IMR-90 (cell line): ENCODE measurements at regions not wholly inside any gene's neighbourhood (a gene's known extent, or its start where the extent isn't known, plus 50 kb on each side); places are given as distances from the start of the nearest gene placed in this dataset.

ENCODE experiments used
- ATAC-seq: fragments of 200-7000 bp; cut with Tn5 transposase; 2 replicates; pipeline ENCODE4 v1.9.1; 2020; ENCODE audit warnings: low read depth, mild to moderate bottlenecking, moderate library complexity
- BruUV-seq: library from RNA; stranded (reverse); fragments of 400-500 nt; replicated peaks from 2 replicates; lab custom pipeline; 2021; lab: Mats Ljungman, UMichigan
- CTCF ChIA-PET: fragments of 300-600 bp; formaldehyde crosslinking; extraction: SDS; loops from one replicate; lab custom pipeline; 2021; ENCODE audit warnings: antibody characterized with exemption; lab: Yijun Ruan, JAX
- POLR2A ChIA-PET: fragments of 300-600 bp; sonication (Branson Sonifier 250); formaldehyde crosslinking; loops from one replicate; lab custom pipeline; 2022; ENCODE audit warnings: antibody characterized with exemption; ENCODE audit not compliant: unreplicated experiment; lab: Charles Lee
- DNase-seq: peaks from one replicate; pipeline ENCODE4 v3.0.0; 2013
- H2AFZ ChIP-seq: replicated peaks from 2 replicates; pipeline ENCODE3; 2013; ENCODE audit warnings: low read length, mild to moderate bottlenecking; ENCODE audit not compliant: poor library complexity
- H2AK5ac ChIP-seq: 2 replicates; pipeline ENCODE4 v1.6.1; 2013; ENCODE audit warnings: low read depth, low read length, inconsistent platforms
- H2AK9ac ChIP-seq: replicated peaks from 2 replicates; pipeline ENCODE3; 2013; ENCODE audit warnings: mild to moderate bottlenecking, low read depth, low read length, moderate library complexity; ENCODE audit not compliant: poor library complexity
- H2BK120ac ChIP-seq: 2 replicates; pipeline ENCODE4 v1.6.1; 2013; ENCODE audit warnings: low read depth, low read length, inconsistent platforms
- H2BK15ac ChIP-seq: 3 replicates; pipeline ENCODE4 v1.6.1; 2013; ENCODE audit warnings: low read depth, low read length, inconsistent platforms
- H2BK20ac ChIP-seq: 2 replicates; pipeline ENCODE4 v1.6.1; 2013; ENCODE audit warnings: low read depth, mild to moderate bottlenecking, inconsistent platforms, low read length, moderate library complexity
- H2BK5ac ChIP-seq: 2 replicates; pipeline ENCODE4 v1.6.1; 2013; ENCODE audit warnings: mild to moderate bottlenecking, low read depth, low read length, inconsistent platforms; ENCODE audit not compliant: poor library complexity, severe bottlenecking
- H3K14ac ChIP-seq: replicated peaks from 2 replicates; pipeline ENCODE4 v1.6.1; 2013; ENCODE audit warnings: low read depth, low read length, inconsistent platforms
- H3K18ac ChIP-seq: 2 replicates; pipeline ENCODE4 v1.6.1; 2013; ENCODE audit warnings: low read depth, low read length, control low read depth
- H3K23ac ChIP-seq: 2 replicates; pipeline ENCODE4 v1.6.1; 2013; ENCODE audit warnings: low read depth, low read length, inconsistent platforms
- H3K27ac ChIP-seq: 2 replicates; pipeline ENCODE4 v1.5.1; 2013; ENCODE audit warnings: mild to moderate bottlenecking, control low read depth, low read length; ENCODE audit not compliant: insufficient read depth
- H3K27me3 ChIP-seq: 2 replicates; pipeline ENCODE4 v1.6.1; 2013; ENCODE audit warnings: low read length; ENCODE audit not compliant: control insufficient read depth, insufficient read depth
- H3K36me3 ChIP-seq: 2 replicates; pipeline ENCODE4 v1.6.1; 2013; ENCODE audit warnings: low read length, mixed read lengths; ENCODE audit not compliant: control insufficient read depth, insufficient read depth
- H3K4ac ChIP-seq: 2 replicates; pipeline ENCODE4 v1.6.1; 2013; ENCODE audit warnings: low read depth, low read length, inconsistent platforms
- H3K4me1 ChIP-seq: 2 replicates; pipeline ENCODE4 v1.6.1; 2013; ENCODE audit warnings: low read length, mixed read lengths; ENCODE audit not compliant: control insufficient read depth, insufficient read depth
- H3K4me2 ChIP-seq: 2 replicates; pipeline ENCODE4 v1.6.1; 2013; ENCODE audit warnings: low read depth, mild to moderate bottlenecking, control low read depth, low read length, moderate library complexity
- H3K4me3 ChIP-seq: 2 replicates; pipeline ENCODE4 v1.5.1; 2013; ENCODE audit warnings: low read depth, mild to moderate bottlenecking, control low read depth, low read length, moderate library complexity; ENCODE audit not compliant: insufficient read depth
- H3K56ac ChIP-seq: 2 replicates; pipeline ENCODE4 v1.6.1; 2013; ENCODE audit warnings: low read length, inconsistent platforms; ENCODE audit not compliant: insufficient read depth; ENCODE audit errors: extremely low read depth
- H3K79me1 ChIP-seq, 2 experiments: 2 replicates each; pipeline ENCODE4 v1.6.1; 2013; ENCODE audit warnings: low read length in 2 of 2, inconsistent platforms in 1 of 2, low read depth in 1 of 2
- H3K9ac ChIP-seq: 2 replicates; pipeline ENCODE4 v1.6.1; 2013; ENCODE audit warnings: low read depth, low read length, control low read depth
- H3K9me1 ChIP-seq: 2 replicates; pipeline ENCODE4 v1.6.1; 2013; ENCODE audit warnings: low read length, inconsistent platforms; ENCODE audit not compliant: insufficient read depth
- H3K9me3 ChIP-seq: 2 replicates; pipeline ENCODE4 v1.6.1; 2013; ENCODE audit warnings: low read length; ENCODE audit not compliant: control insufficient read depth, insufficient read depth
- H4K20me1 ChIP-seq: 2 replicates; pipeline ENCODE4 v1.6.1; 2013; ENCODE audit warnings: low read length, inconsistent platforms; ENCODE audit not compliant: insufficient read depth
- H4K5ac ChIP-seq: 2 replicates; pipeline ENCODE4 v1.6.1; 2013; ENCODE audit warnings: mild to moderate bottlenecking, low read depth, low read length, control low read depth
- H4K8ac ChIP-seq, 2 experiments: 2 replicates each; pipeline ENCODE4 v1.6.1; 2013; ENCODE audit warnings: low read depth in 2 of 2, low read length in 2 of 2, control low read depth in 1 of 2, inconsistent platforms in 1 of 2
- H4K91ac ChIP-seq: 2 replicates; pipeline ENCODE4 v1.6.1; 2013; ENCODE audit warnings: low read depth, low read length, inconsistent platforms; ENCODE audit not compliant: insufficient read depth
- BHLHE40 ChIP-seq: fragments of 150-350 bp; IDR thresholded peaks from 2 replicates; pipeline ENCODE4 v1.6.1; 2016; ENCODE audit warnings: mild to moderate bottlenecking, low read depth, low read length
- CEBPB ChIP-seq: IDR thresholded peaks from 2 replicates; pipeline ENCODE4 v1.6.1; 2012; ENCODE audit warnings: low read depth, low read length, improper control_type of control experiment
- CHD1 ChIP-seq: IDR thresholded peaks from 2 replicates; pipeline ENCODE4 v1.6.1; 2012; ENCODE audit warnings: low read depth, low read length, improper control_type of control experiment
- CTCF ChIP-seq: conservative IDR thresholded peaks from 2 replicates; pipeline ENCODE4 v1.5.1; 2012; ENCODE audit warnings: mild to moderate bottlenecking, low read depth, low read length, improper control_type of control experiment
- ELK1 ChIP-seq: fragments of 150-350 bp; IDR thresholded peaks from 2 replicates; pipeline ENCODE4 v1.6.1; 2016; ENCODE audit warnings: low read depth, mild to moderate bottlenecking, low read length, moderate library complexity, borderline replicate concordance
- FOS ChIP-seq: fragments of 150-350 bp; IDR thresholded peaks from 2 replicates; pipeline ENCODE4 v1.6.1; 2016; ENCODE audit warnings: low read depth, low read length
- MAFK ChIP-seq: IDR thresholded peaks from 2 replicates; pipeline ENCODE4 v1.6.1; 2012; ENCODE audit warnings: low read depth, low read length, improper control_type of control experiment
- MAZ ChIP-seq: IDR thresholded peaks from 2 replicates; pipeline ENCODE4 v1.6.1; 2012; ENCODE audit warnings: low read depth, mild to moderate bottlenecking, low read length, improper control_type of control experiment, moderate library complexity, borderline replicate concordance
- MXI1 ChIP-seq: IDR thresholded peaks from 2 replicates; pipeline ENCODE4 v1.6.1; 2012; ENCODE audit warnings: low read depth, mild to moderate bottlenecking, low read length, moderate library complexity, borderline replicate concordance
- NFE2L2 ChIP-seq: fragments of 150-350 bp; IDR thresholded peaks from 2 replicates; pipeline ENCODE4 v1.6.1; 2016; ENCODE audit warnings: low read depth, mild to moderate bottlenecking, low read length
- POLR2A ChIP-seq: IDR thresholded peaks from 2 replicates; pipeline ENCODE4 v1.6.1; 2012; ENCODE audit warnings: mild to moderate bottlenecking, low read depth, low read length
- RAD21 ChIP-seq: IDR thresholded peaks from 2 replicates; pipeline ENCODE4 v1.6.1; 2012; ENCODE audit warnings: low read length, improper control_type of control experiment
- RCOR1 ChIP-seq: IDR thresholded peaks from 2 replicates; pipeline ENCODE4 v1.6.1; 2012; ENCODE audit warnings: mild to moderate bottlenecking, low read length, improper control_type of control experiment; ENCODE audit not compliant: insufficient replicate concordance
- RFX5 ChIP-seq: IDR thresholded peaks from 2 replicates; pipeline ENCODE4 v1.8.0; 2012; ENCODE audit warnings: low read depth, mild to moderate bottlenecking, low read length, moderate library complexity
- SMC3 ChIP-seq: fragments of 150-350 bp; IDR thresholded peaks from 2 replicates; pipeline ENCODE4 v1.6.1; 2016; ENCODE audit warnings: low read depth, mild to moderate bottlenecking, antibody characterized with exemption, low read length, moderate library complexity
- USF2 ChIP-seq: fragments of 150-350 bp; IDR thresholded peaks from 2 replicates; pipeline ENCODE4 v1.6.1; 2017; ENCODE audit warnings: mild to moderate bottlenecking, antibody characterized with exemption, low read length, low read depth
- dilution Hi-C: fragments of 300-500 bp; cut with HindIII; formaldehyde crosslinking; loops from one replicate; pipeline ENCODE4 v1.14.3; 2018; ENCODE audit warnings: low sequenced_read_pairs; ENCODE audit not compliant: unreplicated experiment
- in situ Hi-C: fragments of 300-500 bp; cut with MboI; formaldehyde crosslinking; loops from 3 replicates; pipeline ENCODE4 v1.14.3; 2019; ENCODE audit warnings: low sequenced_read_pairs, inconsistent platforms, mixed read lengths
- intact Hi-C: fragments of 100-400 bp; cut with micrococcal nuclease; formaldehyde crosslinking; loops from 2 replicates; pipeline ENCODE4 v1.10.0; 2022

GRCh38 chr4:79150820-79151416 lies 174.9 kb downstream of the NAA11 start:
- intact Hi-C loops, result no loop called here
- Histone ChIP-seq H3K9ac (no peak overlapping the region), H4K5ac (no peak overlapping the region), H3K4me3 (no peak overlapping the region), H3K4me1 (no peaks in the 10 kb centered on the region), H3K27me3 (no peaks in the 10 kb centered on the region), H4K8ac (no peak overlapping the region), H3K56ac (no peak overlapping the region), H2AK9ac (no peak overlapping the region), H3K27ac (no peak overlapping the region), H2BK15ac (no peak overlapping the region), H3K4ac (no peak overlapping the region), H3K9me1 (no peaks in the 10 kb centered on the region), H3K14ac (no peak overlapping the region), H3K4me2 (no peak overlapping the region), H4K91ac (no peak overlapping the region), H2AFZ (no peak overlapping the region), H3K36me3 (no peaks in the 10 kb centered on the region), H2BK5ac (no peak overlapping the region), H3K79me1 (no peaks in the 10 kb centered on the region), H2BK120ac (no peak overlapping the region), H3K9me3 (no peaks in the 10 kb centered on the region), H4K20me1 (no peaks in the 10 kb centered on the region), H3K23ac (no peak overlapping the region), H3K18ac (no peak overlapping the region), H2AK5ac (no peak overlapping the region), H2BK20ac (no peak overlapping the region)
- BruUV-seq, result no TSS peak
- in situ Hi-C loops, result no loop called here
- DNase-seq (no peak), ATAC-seq (no peak)
- ChIA-PET POLR2A (no interaction called here), CTCF (no interaction called here)
- no peak for TF ChIP-seq BHLHE40
- TF ChIP-seq CTCF, result no peak
- no peak for TF ChIP-seq FOS
- TF ChIP-seq USF2, result no peak
- no peak for TF ChIP-seq RCOR1
- no peak for TF ChIP-seq SMC3
- TF ChIP-seq ELK1, result no peak
- no peak for TF ChIP-seq MAZ
- no peak for TF ChIP-seq MAFK
- no peak for TF ChIP-seq POLR2A
- TF ChIP-seq RFX5, result no peak
- no peak for TF ChIP-seq CHD1
- no peak for TF ChIP-seq MXI1
- no peak for TF ChIP-seq CEBPB
- TF ChIP-seq RAD21, result no peak
- no peak for TF ChIP-seq NFE2L2
- dilution Hi-C loops, result no loop called here
